ENCODE measurements at regions not wholly inside any gene's neighbourhood (a gene's known extent, or its start where the extent isn't known, plus 50 kb on each side); places are given as distances from the start of the nearest gene placed in this dataset.

DNA sequence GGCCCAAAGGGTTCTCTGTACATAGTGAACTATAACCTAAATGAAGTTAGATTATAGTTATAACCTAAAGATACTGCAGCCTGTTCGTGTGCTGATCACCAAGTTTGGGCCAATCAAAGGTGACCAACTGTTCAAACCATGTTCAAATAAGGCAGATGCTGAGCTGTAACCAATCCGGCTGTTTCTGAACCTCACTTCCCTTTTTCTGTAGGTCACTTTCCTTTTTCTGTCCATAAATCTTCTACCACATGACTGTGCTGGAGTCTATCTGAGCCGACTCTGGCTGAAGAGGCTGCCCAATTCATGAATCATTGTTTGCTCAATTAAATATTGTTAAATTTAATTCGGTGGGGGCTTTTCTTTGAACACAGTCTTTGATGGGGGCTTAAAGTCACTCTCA lies 1920.2 kb downstream of the MAT2B start:
- Mint-ChIP-seq H3K36me3 (ENCODE audit: insufficient read depth, unreplicated experiment) (no peaks in the 10 kb centered on the region), H3K4me3 (ENCODE audit: unreplicated experiment) (no peak overlapping the region), H3K27me3 (ENCODE audit: insufficient read depth, unreplicated experiment) (no peaks in the 10 kb centered on the region), H3K9me3 (ENCODE audit: unreplicated experiment) (no peaks in the 10 kb centered on the region), H3K4me1 (ENCODE audit: insufficient read depth, unreplicated experiment) (no peaks in the 10 kb centered on the region), H3K27ac (ENCODE audit: low read depth, unreplicated experiment) (no peak overlapping the region)
- CTCF ChIA-PET = interaction anchor here (1.3 kb wide), 1 partner anchor 10 kb away, joined by 3 read pairs; no protein-coding TSS in a partner anchor
- POLR2A ChIA-PET = interaction anchor here (0.6 kb wide), 1 partner anchor 9 kb away, joined by 4 read pairs; no protein-coding TSS in a partner anchor
- no peak for DNase-seq (ENCODE audit: unreplicated experiment)
- BruUV-seq (replicated peaks) = no TSS peak
- TF ChIP-seq CTCF (IDR thresholded peaks at IDR 0.05; ENCODE audit: unreplicated experiment) = no peak
- intact Hi-C loops (cut with micrococcal nuclease) = no loop called here

- Mint-ChIP-seq H3K27ac (ENCODE audit: low read depth, unreplicated experiment) (no peak overlapping the region), H3K4me3 (ENCODE audit: unreplicated experiment) (no peak overlapping the region), H3K4me1 (ENCODE audit: insufficient read depth, unreplicated experiment) (no peaks in the 10 kb centered on the region), H3K27me3 (ENCODE audit: insufficient read depth, unreplicated experiment) (no peaks in the 10 kb centered on the region), H3K36me3 (ENCODE audit: insufficient read depth, unreplicated experiment) (no peaks in the 10 kb centered on the region), H3K9me3 (ENCODE audit: unreplicated experiment) (peaks cover 8% of the 10 kb centered on the region)
- no peak for DNase-seq (ENCODE audit: unreplicated experiment)
- TF ChIP-seq CTCF (IDR thresholded peaks at IDR 0.05; ENCODE audit: unreplicated experiment) = no peak
- CTCF ChIA-PET = interaction anchor here (0.6 to 0.7 kb wide), 2 partner anchors 10 to 245 kb away, joined by 3 to 6 read pairs; no protein-coding TSS in a partner anchor
- BruUV-seq (replicated peaks) = no TSS peak
- POLR2A ChIA-PET = no interaction called here
- intact Hi-C loops (cut with micrococcal nuclease) = no loop called here
Measured at GRCh38 chr5:165448753-165449152, 1943.3 kb downstream of the MAT2B start.

- TF ChIP-seq CTCF (IDR thresholded peaks at IDR 0.05; ENCODE audit: unreplicated experiment) = peak; percentile 80
- BruUV-seq (replicated peaks) = no TSS peak
- Mint-ChIP-seq H3K4me3 (ENCODE audit: unreplicated experiment) (no peak overlapping the region), H3K4me1 (ENCODE audit: insufficient read depth, unreplicated experiment) (peaks cover 11% of the 10 kb centered on the region), H3K27ac (ENCODE audit: low read depth, unreplicated experiment) (no peak overlapping the region), H3K9me3 (ENCODE audit: unreplicated experiment) (no peaks in the 10 kb centered on the region), H3K27me3 (ENCODE audit: insufficient read depth, unreplicated experiment) (no peaks in the 10 kb centered on the region), H3K36me3 (ENCODE audit: insufficient read depth, unreplicated experiment) (no peaks in the 10 kb centered on the region)
- ChIA-PET CTCF (interaction anchor here (0.5 to 1.4 kb wide), 20 partner anchors 9 to 1706 kb away, joined by 3 to 7 read pairs (median 3); no protein-coding TSS in a partner anchor), POLR2A (no interaction called here)
- peak; percentile 79 for DNase-seq (ENCODE audit: unreplicated experiment)
- intact Hi-C loops (cut with micrococcal nuclease) = loop anchor here (1.0 to 10.0 kb wide), 3 partner anchors 231 to 1443 kb away; no protein-coding TSS in a partner anchor
Measured at GRCh38 chr5:165457859-165458481, 1952.6 kb downstream of the MAT2B start.

GRCh38 chr5:165459232-165459631 lies 1953.8 kb downstream of the MAT2B start:
- POLR2A ChIA-PET = no interaction called here
- Mint-ChIP-seq H3K4me1 (ENCODE audit: insufficient read depth, unreplicated experiment) (peaks cover 11% of the 10 kb centered on the region), H3K27me3 (ENCODE audit: insufficient read depth, unreplicated experiment) (no peaks in the 10 kb centered on the region), H3K9me3 (ENCODE audit: unreplicated experiment) (no peaks in the 10 kb centered on the region), H3K36me3 (ENCODE audit: insufficient read depth, unreplicated experiment) (no peaks in the 10 kb centered on the region), H3K4me3 (ENCODE audit: unreplicated experiment) (no peak overlapping the region), H3K27ac (ENCODE audit: low read depth, unreplicated experiment) (no peak overlapping the region)
- TF ChIP-seq CTCF (IDR thresholded peaks at IDR 0.05; ENCODE audit: unreplicated experiment) = no peak
- CTCF ChIA-PET = interaction anchor here (0.5 to 1.5 kb wide), 9 partner anchors 10 to 1598 kb away, joined by 3 to 5 read pairs (median 3); no protein-coding TSS in a partner anchor
- BruUV-seq (replicated peaks) = no TSS peak
- DNase-seq (ENCODE audit: unreplicated experiment) = no peak
- intact Hi-C loops (cut with micrococcal nuclease) = loop anchor here (5.0 to 10.0 kb wide), 2 partner anchors 252 to 1444 kb away; no protein-coding TSS in a partner anchor

Measured in MCF 10A (cell line).